Colon (tissue), 2 donors: ENCODE measurements at regions not wholly inside any gene's neighbourhood (a gene's known extent, or its start where the extent isn't known, plus 50 kb on each side); places are given as distances from the start of the nearest gene placed in this dataset.
"Not testable (repeated sequence)": the region's sequence is repeated elsewhere in the genome, so short reads cannot be mapped to it uniquely, and the experiment has no call there.

Source experiments
- FAIRE-seq: peaks from 2 replicates; lab custom pipeline; 2012; peaks lifted over from hg19 to GRCh38; lab: Jason Lieb, UNC
- donor health status: control.
- donor health status: control.

GRCh38 chr2:37758141-37758601, 86.7 kb upstream of the CDC42EP3 start:
- FAIRE-seq: not testable (repeated sequence)

- not testable (repeated sequence) for FAIRE-seq
Measured at GRCh38 chr2:37759989-37760388, 88.5 kb upstream of the CDC42EP3 start.

GRCh38 chr2:37760471-37760870, 89.0 kb upstream of the CDC42EP3 start:
- FAIRE-seq: no peak

GRCh38 chr2:37762281-37762680, 90.8 kb upstream of the CDC42EP3 start:
- FAIRE-seq: not testable (repeated sequence)

GRCh38 chr2:37764739-37765138, 93.3 kb upstream of the CDC42EP3 start:
- FAIRE-seq: no peak

GRCh38 chr2:37766106-37766505, 94.7 kb upstream of the CDC42EP3 start:
- FAIRE-seq: no peak

- FAIRE-seq: no peak
Measured at GRCh38 chr2:37767046-37767445, 95.6 kb upstream of the CDC42EP3 start.

GRCh38 chr2:37767959-37768925, 96.8 kb upstream of the CDC42EP3 start:
- FAIRE-seq: no peak

- FAIRE-seq: no peak
Measured at GRCh38 chr2:37769551-37769950, 98.1 kb upstream of the CDC42EP3 start.

GRCh38 chr2:37770797-37771196, 99.4 kb upstream of the CDC42EP3 start:
- no peak for FAIRE-seq

- FAIRE-seq: no peak
Measured at GRCh38 chr2:37771600-37772088, 100.2 kb upstream of the CDC42EP3 start.

GRCh38 chr2:37773371-37774130, 102.1 kb upstream of the CDC42EP3 start:
- FAIRE-seq: no peak

- FAIRE-seq: not testable (repeated sequence)
Measured at GRCh38 chr2:37774171-37774944, 102.9 kb upstream of the CDC42EP3 start.

GRCh38 chr2:37774976-37775907, 103.8 kb upstream of the CDC42EP3 start:
- no peak for FAIRE-seq

- FAIRE-seq: no peak
Measured at GRCh38 chr2:37775908-37776250, 104.4 kb upstream of the CDC42EP3 start.

GRCh38 chr2:37776487-37776886, 105.0 kb upstream of the CDC42EP3 start:
- FAIRE-seq: no peak

- no peak for FAIRE-seq
Measured at GRCh38 chr2:37779139-37779538, 107.7 kb upstream of the CDC42EP3 start.

- no peak for FAIRE-seq
Measured at GRCh38 chr2:37779611-37780386, 108.4 kb upstream of the CDC42EP3 start.

- no peak for FAIRE-seq
Measured at GRCh38 chr2:37780387-37780676, 108.9 kb upstream of the CDC42EP3 start.

- no peak for FAIRE-seq
Measured at GRCh38 chr2:37781028-37781427, 109.6 kb upstream of the CDC42EP3 start.
